ENCODE measurements at regions not wholly inside any gene's neighbourhood (a gene's known extent, or its start where the extent isn't known, plus 50 kb on each side); places are given as distances from the start of the nearest gene placed in this dataset.

GRCh38 chr1:55426156-55426555, 211.0 kb upstream of the USP24 start:
- TF ChIP-seq EZH2phosphoT487 (IDR thresholded peaks at IDR 0.05) (no peak), CTCF (IDR thresholded peaks at IDR 0.05) (no peak)

All from neural progenitor cell (in vitro differentiated cells).